Lower lobe of right lung (tissue), 2 donors: ENCODE measurements at regions not wholly inside any gene's neighbourhood (a gene's known extent, or its start where the extent isn't known, plus 50 kb on each side); places are given as distances from the start of the nearest gene placed in this dataset.
A peak's percentile ranks its signal among the peaks of the same experiment; 100 is the strongest.

Experiments
- ATAC-seq, 2 donors: fragments of 200-7000 bp; cut with Tn5 transposase; one replicate each; pipeline ENCODE4 v1.9.1; 2020 to 2022; ENCODE audit warnings: mild to moderate bottlenecking in 2 of 2, moderate library complexity in 2 of 2
- DNase-seq: peaks from one replicate; pipeline ENCODE4 v3.0.0-alpha.2; 2020
- H3K27ac ChIP-seq: fragments of 200-600 bp; one replicate; pipeline ENCODE4 v1.8.0; 2022
- H3K27me3 ChIP-seq: fragments of 200-600 bp; one replicate; pipeline ENCODE4 v1.8.0; 2022; ENCODE audit warnings: low read depth
- H3K36me3 ChIP-seq: fragments of 200-600 bp; one replicate; pipeline ENCODE4 v1.8.0; 2022; ENCODE audit warnings: mild to moderate bottlenecking
- H3K4me1 ChIP-seq: fragments of 200-600 bp; one replicate; pipeline ENCODE4 v1.8.0; 2022
- H3K4me3 ChIP-seq: fragments of 200-600 bp; one replicate; pipeline ENCODE4 v1.8.0; 2022; ENCODE audit warnings: mild to moderate bottlenecking
- H3K9me3 ChIP-seq: fragments of 200-600 bp; one replicate; pipeline ENCODE4 v1.8.0; 2022
- intact Hi-C: fragments of 100-400 bp; cut with DNase I; formaldehyde crosslinking; loops from one replicate; pipeline ENCODE4 v1.11.0; 2022
- TF ChIP-seq, protein P1 (sequence below): fragments of 200-600 bp; IDR thresholded peaks from one replicate; pipeline ENCODE4 v1.8.0; 2022; ENCODE audit warnings: antibody characterized with exemption, mild to moderate bottlenecking
- donor health status: DM: no; HTN: yes; CAD: no; lungs with severe emphysema.

DNA sequence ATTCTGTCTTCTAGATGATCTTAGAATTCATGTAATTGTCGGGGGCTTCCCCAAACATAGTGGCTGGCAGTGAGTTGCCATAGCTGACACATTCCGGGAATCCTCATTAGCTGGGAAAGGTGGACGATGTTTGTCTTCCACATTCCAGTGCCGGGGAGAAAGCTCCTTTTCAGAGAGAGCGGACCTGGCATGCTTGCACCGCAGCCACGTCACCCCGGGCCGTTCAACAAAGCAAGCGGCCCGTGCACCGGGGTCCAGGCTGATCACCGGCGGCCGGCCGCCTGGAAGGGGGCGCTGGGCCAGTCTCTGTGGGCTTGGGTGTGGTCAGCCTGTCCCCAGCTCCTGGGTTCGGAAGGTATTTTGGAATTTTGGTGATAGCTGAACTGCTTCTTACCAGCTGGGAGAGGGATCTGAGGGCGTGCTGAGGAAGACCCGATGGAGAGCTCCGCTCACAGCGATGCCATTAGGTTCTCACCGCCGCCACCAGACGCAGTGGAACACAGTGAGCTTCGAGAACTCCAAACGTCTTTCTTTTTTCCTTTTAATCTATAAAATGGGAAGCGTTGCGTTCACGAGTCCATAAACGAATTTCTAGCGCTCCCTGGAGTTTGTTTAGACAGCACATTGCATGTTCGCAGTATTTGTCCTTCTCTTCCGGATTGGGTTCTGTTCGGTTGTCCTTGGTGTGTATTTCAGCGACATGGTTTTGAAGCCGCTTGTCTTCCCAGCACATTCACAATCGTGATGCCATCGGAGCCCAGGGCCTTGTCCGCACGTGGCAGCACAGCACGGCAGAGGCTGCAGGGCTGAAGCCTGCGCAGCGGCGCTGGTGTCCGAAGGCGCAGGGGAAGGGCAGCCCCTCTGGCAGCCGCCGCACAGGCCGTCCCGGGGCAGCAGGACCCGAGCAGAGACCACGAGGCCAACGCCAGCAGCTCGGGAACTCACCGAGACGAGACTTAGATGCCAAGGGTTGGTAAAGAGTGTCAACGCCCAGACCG lies 557.6 kb downstream of the QKI start:
- H3K27me3 ChIP-seq, result no peaks in the 10 kb centered on the region
- ATAC-seq (peak in 1 of 2 donors; percentile 39), DNase-seq (no peak)
- no peaks in the 10 kb centered on the region for H3K4me1 ChIP-seq
- H3K4me3 ChIP-seq, result no peak overlapping the region
- TF ChIP-seq, protein P1, sequence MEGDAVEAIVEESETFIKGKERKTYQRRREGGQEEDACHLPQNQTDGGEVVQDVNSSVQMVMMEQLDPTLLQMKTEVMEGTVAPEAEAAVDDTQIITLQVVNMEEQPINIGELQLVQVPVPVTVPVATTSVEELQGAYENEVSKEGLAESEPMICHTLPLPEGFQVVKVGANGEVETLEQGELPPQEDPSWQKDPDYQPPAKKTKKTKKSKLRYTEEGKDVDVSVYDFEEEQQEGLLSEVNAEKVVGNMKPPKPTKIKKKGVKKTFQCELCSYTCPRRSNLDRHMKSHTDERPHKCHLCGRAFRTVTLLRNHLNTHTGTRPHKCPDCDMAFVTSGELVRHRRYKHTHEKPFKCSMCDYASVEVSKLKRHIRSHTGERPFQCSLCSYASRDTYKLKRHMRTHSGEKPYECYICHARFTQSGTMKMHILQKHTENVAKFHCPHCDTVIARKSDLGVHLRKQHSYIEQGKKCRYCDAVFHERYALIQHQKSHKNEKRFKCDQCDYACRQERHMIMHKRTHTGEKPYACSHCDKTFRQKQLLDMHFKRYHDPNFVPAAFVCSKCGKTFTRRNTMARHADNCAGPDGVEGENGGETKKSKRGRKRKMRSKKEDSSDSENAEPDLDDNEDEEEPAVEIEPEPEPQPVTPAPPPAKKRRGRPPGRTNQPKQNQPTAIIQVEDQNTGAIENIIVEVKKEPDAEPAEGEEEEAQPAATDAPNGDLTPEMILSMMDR, result no peak
- intact Hi-C loops, result no loop called here
- no peaks in the 10 kb centered on the region for H3K9me3 ChIP-seq
- H3K27ac ChIP-seq, result no peak overlapping the region
- no peaks in the 10 kb centered on the region for H3K36me3 ChIP-seq

DNA sequence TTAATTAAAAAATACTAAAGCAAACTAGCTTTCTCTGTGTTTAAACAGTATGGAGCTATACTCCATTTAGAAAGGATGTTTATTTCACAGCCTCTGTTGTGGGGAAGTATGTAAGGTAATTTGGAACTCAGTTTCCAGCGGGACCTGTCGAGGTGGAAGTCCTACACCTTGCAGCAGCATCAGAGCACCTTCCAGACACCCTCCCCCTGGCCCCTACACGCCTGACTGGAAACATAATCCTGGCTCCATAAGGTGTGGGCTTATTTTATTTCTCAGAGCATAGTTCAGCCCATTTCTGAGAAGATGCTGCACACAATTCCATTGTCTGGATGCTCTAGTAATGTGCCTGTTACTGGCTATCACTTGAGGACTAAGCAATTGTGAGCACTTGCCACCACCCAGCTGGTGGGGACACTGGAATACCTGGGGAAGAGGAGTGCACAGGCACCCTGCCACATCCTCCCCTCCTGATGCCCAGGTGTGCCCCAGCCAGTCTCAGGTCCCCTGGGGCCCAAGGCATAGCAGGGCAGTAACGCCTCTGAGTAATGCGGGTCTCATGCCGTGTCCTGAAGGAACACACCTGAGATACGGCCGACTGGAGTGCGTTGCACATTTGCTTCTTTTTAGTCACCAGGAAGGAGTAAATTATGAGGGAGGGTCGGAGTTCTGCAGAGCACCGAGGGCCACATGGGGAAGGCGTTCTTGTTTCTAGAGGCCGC lies 556.5 kb downstream of the QKI start:
- no peaks in the 10 kb centered on the region for H3K9me3 ChIP-seq
- no peaks in the 10 kb centered on the region for H3K36me3 ChIP-seq
- H3K4me1 ChIP-seq, result no peaks in the 10 kb centered on the region
- H3K4me3 ChIP-seq, result no peak overlapping the region
- H3K27ac ChIP-seq, result no peak overlapping the region
- TF ChIP-seq, protein P1, result no peak
- intact Hi-C loops, result no loop called here
- H3K27me3 ChIP-seq, result no peaks in the 10 kb centered on the region
- ATAC-seq, result no peak
- DNase-seq, result no peak

GRCh38 chr6:163965426-163966348 lies 551.2 kb downstream of the QKI start:
- H3K27ac ChIP-seq, result no peak overlapping the region
- DNase-seq (no peak), ATAC-seq (peak in 1 of 2 donors; percentile 31)
- H3K4me3 ChIP-seq, result no peak overlapping the region
- H3K36me3 ChIP-seq, result no peaks in the 10 kb centered on the region
- H3K9me3 ChIP-seq, result no peaks in the 10 kb centered on the region
- TF ChIP-seq, protein P1, result no peak
- H3K27me3 ChIP-seq, result no peaks in the 10 kb centered on the region
- intact Hi-C loops, result no loop called here
- no peaks in the 10 kb centered on the region for H3K4me1 ChIP-seq

GRCh38 chr6:163964789-163965188 lies 550.3 kb downstream of the QKI start:
- DNase-seq (no peak), ATAC-seq (no peak)
- intact Hi-C loops, result no loop called here
- H3K27me3 ChIP-seq, result no peaks in the 10 kb centered on the region
- no peak overlapping the region for H3K4me3 ChIP-seq
- H3K36me3 ChIP-seq, result no peaks in the 10 kb centered on the region
- TF ChIP-seq, protein P1, result no peak
- no peaks in the 10 kb centered on the region for H3K9me3 ChIP-seq
- no peak overlapping the region for H3K27ac ChIP-seq
- H3K4me1 ChIP-seq, result no peaks in the 10 kb centered on the region
